B cell (primary cell): ENCODE measurements at regions not wholly inside any gene's neighbourhood (a gene's known extent, or its start where the extent isn't known, plus 50 kb on each side); places are given as distances from the start of the nearest gene placed in this dataset.

Experiments
- ATAC-seq: fragments of 200-7000 bp; cut with Tn5 transposase; one replicate; pipeline ENCODE4 v1.10.0; 2021; ENCODE audit warnings: low read depth, mild to moderate bottlenecking, moderate number of reproducible peaks, moderate library complexity
- CTCF ChIA-PET: fragments of 350-600 bp; sonication (Branson Sonifier 250); formaldehyde crosslinking; loops from one replicate; lab custom pipeline; 2021; ENCODE audit warnings: antibody characterized with exemption, inconsistent platforms; lab: Charles Lee
- POLR2A ChIA-PET: fragments of 350-600 bp; sonication (Branson Sonifier 250); formaldehyde crosslinking; loops from one replicate; lab custom pipeline; 2021; ENCODE audit warnings: antibody characterized with exemption; lab: Charles Lee
- DNase-seq: peaks from one replicate; pipeline ENCODE4 v3.0.0; 2013
- H2AFZ ChIP-seq: 2 replicates; pipeline ENCODE4 v1.6.1; 2012; ENCODE audit warnings: mild to moderate bottlenecking, low read depth, low read length; ENCODE audit not compliant: insufficient read depth, poor library complexity, severe bottlenecking
- H3K27ac ChIP-seq, 2 donors: 1 replicate in 1 of 2; 2 replicates in 1 of 2; pipeline ENCODE4 v1.5.1; 2012 to 2013; ENCODE audit warnings: low read length in 2 of 2, mild to moderate bottlenecking in 2 of 2, moderate library complexity in 1 of 2
- H3K27me3 ChIP-seq, 4 experiments: fragments of 200-600 bp in 1 of 4; sonication (generic) in 1 of 4; replicated peaks in 1 of 4; 1 replicate in 2 of 4; 2 replicates in 2 of 4; pipeline versions ENCODE4 v1.6.1 to v1.7.0; 2013 to 2016; ENCODE audit warnings: low read length in 3 of 4, mild to moderate bottlenecking in 2 of 4, mixed read lengths in 1 of 4, moderate library complexity in 1 of 4; ENCODE audit not compliant: insufficient read depth in 4 of 4, control insufficient read depth in 3 of 4; ENCODE audit errors: control extremely low read depth in 1 of 4
- H3K36me3 ChIP-seq, 2 experiments: replicated peaks in 1 of 2; 1 replicate in 1 of 2; 2 replicates in 1 of 2; pipeline versions ENCODE4 v1.6.1 to v1.7.1; 2013; ENCODE audit warnings: low read length in 1 of 2; ENCODE audit not compliant: insufficient read depth in 2 of 2, control insufficient read depth in 1 of 2; ENCODE audit errors: control extremely low read depth in 1 of 2, extremely low read depth in 1 of 2
- H3K4me1 ChIP-seq, 2 donors: fragments of 200-600 bp in 1 of 2; sonication (generic) in 1 of 2; 1 replicate in 1 of 2; 2 replicates in 1 of 2; pipeline versions ENCODE4 v1.5.1 to v1.6.1; 2013 to 2017; ENCODE audit warnings: low read length in 2 of 2; ENCODE audit not compliant: control insufficient read depth in 2 of 2, insufficient read depth in 2 of 2
- H3K4me2 ChIP-seq: replicated peaks from 2 replicates; pipeline ENCODE3; 2012; ENCODE audit warnings: mild to moderate bottlenecking, low read depth, low read length; ENCODE audit not compliant: poor library complexity, severe bottlenecking
- H3K4me3 ChIP-seq, 5 experiments: fragments of 200-600 bp in 1 of 5; sonication (generic) in 1 of 5; 1 replicate in 3 of 5; 2 replicates in 2 of 5; pipeline versions ENCODE4 v1.5.1 to v1.7.0; 2011 to 2016; ENCODE audit warnings: low read length in 4 of 5, mild to moderate bottlenecking in 4 of 5, low read depth in 2 of 5, control low read depth in 1 of 5, moderate library complexity in 1 of 5; ENCODE audit not compliant: insufficient read depth in 1 of 5; ENCODE audit errors: control extremely low read depth in 1 of 5, extremely low read depth in 1 of 5
- H3K79me2 ChIP-seq: fragments of 200-600 bp; sonication (generic); one replicate; pipeline ENCODE4 v1.6.0; 2016; ENCODE audit warnings: low read length; ENCODE audit not compliant: control insufficient read depth, insufficient read depth
- H3K9ac ChIP-seq: fragments of 200-600 bp; sonication (generic); 2 replicates; pipeline ENCODE4 v1.6.1; 2017; ENCODE audit warnings: mild to moderate bottlenecking, low read length, moderate library complexity
- H3K9me3 ChIP-seq, 3 donors: one replicate each; pipeline versions ENCODE4 v1.6.1 to v1.7.1; 2013; ENCODE audit warnings: low read length in 2 of 3; ENCODE audit not compliant: control insufficient read depth in 2 of 3, insufficient read depth in 1 of 3; ENCODE audit errors: control extremely low read depth in 1 of 3
- H4K20me1 ChIP-seq: 2 replicates; pipeline ENCODE4 v1.6.0; 2012; ENCODE audit warnings: mild to moderate bottlenecking, low read length; ENCODE audit not compliant: insufficient read depth, control insufficient read depth, poor library complexity, severe bottlenecking
- H3K27ac Mint-ChIP-seq: one replicate; pipeline ENCODE4 v1.8.0; 2021; ENCODE audit warnings: mixed read lengths
- H3K27me3 Mint-ChIP-seq: one replicate; pipeline ENCODE4 v1.8.0; 2021; ENCODE audit warnings: mixed read lengths
- H3K4me1 Mint-ChIP-seq: one replicate; pipeline ENCODE4 v1.8.0; 2021; ENCODE audit warnings: mixed read lengths
- H3K4me3 Mint-ChIP-seq: one replicate; pipeline ENCODE4 v1.8.0; 2021; ENCODE audit warnings: mixed read lengths
- H3K9me3 Mint-ChIP-seq: one replicate; pipeline ENCODE4 v1.8.0; 2022; ENCODE audit warnings: mixed read lengths; ENCODE audit not compliant: insufficient read depth
- CTCF ChIP-seq: fragments of 200-600 bp; IDR thresholded peaks from one replicate; pipeline ENCODE4 v1.8.0; 2022; ENCODE audit warnings: antibody characterized with exemption, mild to moderate bottlenecking
- EZH2 ChIP-seq: IDR thresholded peaks from 2 replicates; pipeline ENCODE4 v1.6.1; 2012; ENCODE audit warnings: borderline replicate concordance, low read depth, mild to moderate bottlenecking, moderate library complexity, low read length; ENCODE audit not compliant: insufficient read depth, poor library complexity, severe bottlenecking
- WGBS: methylation state at CpG from one replicate; pipeline ENCODE4 v1.1.5; 2013; ENCODE audit warnings: missing lambda C conversion rate; ENCODE audit not compliant: insufficient coverage; 5-methylcytosine and 5-hydroxymethylcytosine counted together
- intact Hi-C: fragments of 100-400 bp; cut with micrococcal nuclease; formaldehyde crosslinking; loops from one replicate; pipeline ENCODE4 v1.10.0; 2022

GRCh38 chr3:18886331-18886730, 262.0 kb upstream of the KCNH8 start:
- no peaks in the 10 kb centered on the region for H3K9me3 Mint-ChIP-seq
- no peak for ATAC-seq
- peaks cover 9% of the 10 kb centered on the region for H3K27me3 Mint-ChIP-seq

GRCh38 chr3:18885612-18886011, 262.7 kb upstream of the KCNH8 start:
- WGBS: 62% methylated on average over 2 of the region's 6 CpGs
- Histone ChIP-seq H3K4me3 (no peak overlapping the region), H3K9me3 (peaks cover 0 to 5% (median 0%) of the 10 kb centered on the region in 3 donors), H2AFZ (no peak overlapping the region), H3K4me2 (no peak overlapping the region), H3K36me3 (no peaks in the 10 kb centered on the region), H4K20me1 (no peaks in the 10 kb centered on the region), H3K9ac (no peak overlapping the region), H3K27ac (no peak overlapping the region), H3K79me2 (no peaks in the 10 kb centered on the region), H3K27me3 (no peaks in the 10 kb centered on the region), H3K4me1 (no peaks in the 10 kb centered on the region)
- ChIA-PET CTCF (interaction anchor here (1.2 kb wide), 1 partner anchor 981 kb away, joined by 4 read pairs; no protein-coding TSS in a partner anchor), POLR2A (no interaction called here)
- H3K4me1 Mint-ChIP-seq: no peaks in the 10 kb centered on the region
- ATAC-seq (no peak), DNase-seq (no peak)
- H3K4me3 Mint-ChIP-seq: no peak overlapping the region
- TF ChIP-seq CTCF: no peak
- no peak for TF ChIP-seq EZH2
- H3K27ac Mint-ChIP-seq: no peak overlapping the region
- peaks cover 6% of the 10 kb centered on the region for H3K27me3 Mint-ChIP-seq
- intact Hi-C loops: no loop called here
- no peaks in the 10 kb centered on the region for H3K9me3 Mint-ChIP-seq

More at GRCh38 chr3:18886331-18886730, 262.0 kb upstream of the KCNH8 start:
- Histone ChIP-seq H3K27me3 (no peaks in the 10 kb centered on the region), H3K9me3 (peaks cover 0 to 5% (median 0%) of the 10 kb centered on the region in 3 donors), H3K4me3 (no peak overlapping the region), H3K4me2 (no peak overlapping the region), H3K9ac (no peak overlapping the region), H2AFZ (no peak overlapping the region), H3K36me3 (no peaks in the 10 kb centered on the region), H3K79me2 (no peaks in the 10 kb centered on the region), H3K4me1 (no peaks in the 10 kb centered on the region), H3K27ac (no peak overlapping the region), H4K20me1 (no peaks in the 10 kb centered on the region)
- Mint-ChIP-seq H3K27ac (no peak overlapping the region), H3K4me3 (no peak overlapping the region), H3K4me1 (no peaks in the 10 kb centered on the region)
- TF ChIP-seq EZH2 (no peak), CTCF (no peak)
- 95% methylated on average over 4 of the region's 6 CpGs for whole genome bisulfite sequencing
- DNase-seq: no peak
- ChIA-PET POLR2A (no interaction called here), CTCF (interaction anchor here (1.2 kb wide), 1 partner anchor 980 kb away, joined by 4 read pairs; no protein-coding TSS in a partner anchor)
- intact Hi-C loops: no loop called here
